Type B pancreatic cell (in vitro differentiated cells): ENCODE measurements at regions not wholly inside any gene's neighbourhood (a gene's known extent, or its start where the extent isn't known, plus 50 kb on each side); places are given as distances from the start of the nearest gene placed in this dataset.
"Not testable (repeated sequence)": the region's sequence is repeated elsewhere in the genome, so short reads cannot be mapped to it uniquely, and the experiment has no call there.

Experiments used
- DNase-seq: peaks from one replicate; pipeline ENCODE4 v3.0.0; 2021; ENCODE audit warnings: mixed read lengths; ENCODE audit not compliant: unreplicated experiment; ENCODE audit errors: extremely low spot score
- H3K27ac Mint-ChIP-seq: 2 replicates; pipeline ENCODE4 v1.8.0; 2021; ENCODE audit warnings: mild to moderate bottlenecking, mixed read lengths
- H3K27me3 Mint-ChIP-seq: 2 replicates; pipeline ENCODE4 v1.8.0; 2021; ENCODE audit warnings: mixed read lengths
- H3K36me3 Mint-ChIP-seq: 2 replicates; pipeline ENCODE4 v1.8.0; 2021; ENCODE audit warnings: mixed read lengths
- H3K4me1 Mint-ChIP-seq: one replicate; pipeline ENCODE4 v1.8.0; 2021; ENCODE audit warnings: mixed read lengths; ENCODE audit not compliant: unreplicated experiment
- H3K4me3 Mint-ChIP-seq: 2 replicates; pipeline ENCODE4 v1.8.0; 2021; ENCODE audit warnings: mild to moderate bottlenecking, mixed read lengths
- H3K9me3 Mint-ChIP-seq: 2 replicates; pipeline ENCODE4 v1.8.0; 2021; ENCODE audit warnings: mixed read lengths
- CTCF ChIP-seq: fragments of 200-600 bp; sonication (generic); conservative IDR thresholded peaks from 2 replicates; pipeline ENCODE4 v1.5.0; 2021; ENCODE audit warnings: antibody characterized with exemption, mild to moderate bottlenecking

DNA sequence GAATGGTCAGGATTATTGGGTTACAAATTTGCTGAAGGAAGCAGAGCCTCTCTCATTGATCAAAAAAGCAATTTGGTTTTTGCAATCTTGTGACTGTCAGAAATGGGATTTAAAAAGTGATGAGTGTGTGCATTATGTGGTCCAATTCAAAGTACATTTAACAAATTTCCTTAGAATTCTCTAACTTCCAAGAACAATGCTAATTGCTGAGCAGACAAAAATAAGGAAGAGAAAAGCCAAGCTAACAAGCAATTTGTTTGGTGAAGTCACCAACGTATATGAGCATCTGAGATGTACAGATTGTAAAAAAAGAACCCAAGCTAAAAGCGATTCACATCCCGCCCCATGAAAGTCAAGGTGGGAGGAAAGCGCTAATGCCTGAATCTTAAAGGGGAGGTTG, 1643.9 kb downstream of the CDH8 start:
- no peak overlapping the region for H3K27ac Mint-ChIP-seq
- no peak for DNase-seq
- H3K27me3 Mint-ChIP-seq = no peaks in the 10 kb centered on the region
- TF ChIP-seq CTCF = no peak
- no peak overlapping the region for H3K4me3 Mint-ChIP-seq
- H3K9me3 Mint-ChIP-seq = no peaks in the 10 kb centered on the region
- H3K4me1 Mint-ChIP-seq = no peaks in the 10 kb centered on the region
- no peaks in the 10 kb centered on the region for H3K36me3 Mint-ChIP-seq

DNA sequence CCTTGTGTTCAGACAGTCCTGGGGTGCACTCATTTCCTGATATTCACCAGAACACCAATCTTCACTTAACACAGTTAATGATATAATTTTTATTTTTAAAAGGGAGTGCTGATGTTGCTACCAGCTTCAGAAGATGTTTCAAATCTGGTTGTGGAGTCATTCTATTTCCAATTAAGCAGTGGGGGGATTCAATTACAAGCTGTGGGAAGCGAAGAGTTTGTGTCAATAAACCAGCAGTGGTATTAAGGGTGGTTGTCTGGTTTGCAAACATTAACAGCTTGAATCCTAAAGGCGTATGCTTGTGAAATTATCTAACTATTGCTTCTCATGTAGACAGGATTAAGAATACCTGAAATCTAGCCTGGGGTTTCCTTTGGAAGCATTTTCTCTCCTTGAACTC, 1637.5 kb upstream of the GOT2 start:
- Mint-ChIP-seq H3K36me3 (no peaks in the 10 kb centered on the region), H3K27ac (no peak overlapping the region), H3K9me3 (peaks cover 6% of the 10 kb centered on the region), H3K4me3 (no peak overlapping the region), H3K27me3 (peaks cover 6% of the 10 kb centered on the region), H3K4me1 (no peaks in the 10 kb centered on the region)
- DNase-seq = no peak
- TF ChIP-seq CTCF = no peak

GRCh38 chr16:60367739-60368138, 1633.6 kb upstream of the GOT2 start:
- no peak for TF ChIP-seq CTCF
- peaks cover 6% of the 10 kb centered on the region for H3K9me3 Mint-ChIP-seq
- H3K4me1 Mint-ChIP-seq = no peaks in the 10 kb centered on the region
- H3K36me3 Mint-ChIP-seq = no peaks in the 10 kb centered on the region
- no peak overlapping the region for H3K4me3 Mint-ChIP-seq
- H3K27me3 Mint-ChIP-seq = no peaks in the 10 kb centered on the region
- H3K27ac Mint-ChIP-seq = no peak overlapping the region
- no peak for DNase-seq

- no peak overlapping the region for H3K4me3 Mint-ChIP-seq
- no peak overlapping the region for H3K27ac Mint-ChIP-seq
- TF ChIP-seq CTCF = no peak
- DNase-seq = no peak
- no peaks in the 10 kb centered on the region for H3K27me3 Mint-ChIP-seq
- no peaks in the 10 kb centered on the region for H3K9me3 Mint-ChIP-seq
- H3K36me3 Mint-ChIP-seq = no peaks in the 10 kb centered on the region
- peaks cover 5% of the 10 kb centered on the region for H3K4me1 Mint-ChIP-seq
Observed at GRCh38 chr16:60363566-60363965, 1629.5 kb upstream of the GOT2 start.

DNA sequence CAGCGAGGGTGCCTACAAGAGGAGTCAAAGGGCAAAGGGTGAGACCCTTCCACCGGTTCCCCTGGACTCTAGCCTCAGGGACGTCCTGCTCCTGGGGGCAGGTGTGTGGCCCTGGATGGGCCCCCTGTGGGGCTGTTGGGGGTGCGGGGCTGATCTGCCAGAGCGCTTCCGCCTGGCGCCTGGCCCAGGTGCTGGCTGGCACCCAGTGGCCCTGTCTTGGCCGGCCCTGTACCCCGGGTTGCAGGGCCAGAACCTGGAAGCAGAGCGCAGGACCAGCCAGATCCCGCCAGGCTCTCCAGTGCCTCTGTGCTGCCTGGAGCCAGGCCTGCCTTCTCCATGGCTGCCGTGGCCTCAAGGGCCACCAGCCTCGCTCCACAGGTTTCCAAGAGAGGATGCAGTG, 1625.8 kb upstream of the GOT2 start:
- not testable (repeated sequence) for H3K4me1 Mint-ChIP-seq

DNA sequence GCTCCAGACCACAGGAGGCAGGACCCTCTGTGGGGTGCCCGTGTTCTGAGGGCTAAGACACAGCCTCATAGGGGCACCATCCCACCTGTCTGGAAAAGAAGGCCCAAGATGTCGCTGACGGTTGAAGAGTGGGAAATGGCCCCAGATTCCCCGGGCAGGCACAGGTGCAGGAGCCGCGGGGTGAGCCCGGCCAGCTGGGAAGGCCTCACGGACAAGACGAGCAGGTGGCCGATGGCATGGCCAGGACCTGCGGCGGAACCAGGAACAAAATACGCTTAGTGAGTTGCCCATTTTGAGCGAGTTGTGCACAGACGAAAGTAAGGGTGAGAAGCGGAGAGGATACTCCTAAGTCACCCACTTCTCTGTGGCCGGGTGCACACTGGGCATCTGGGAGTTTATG, 1625.3 kb upstream of the GOT2 start:
- DNase-seq, H3K9me3 Mint-ChIP-seq, H3K36me3 Mint-ChIP-seq, H3K4me3 Mint-ChIP-seq, H3K27me3 Mint-ChIP-seq, H3K4me1 Mint-ChIP-seq, H3K27ac Mint-ChIP-seq: not testable (repeated sequence)

More for the DNA sequence above, 1625.8 kb upstream of the GOT2 start:
- not testable (repeated sequence) for H3K9me3 Mint-ChIP-seq, H3K36me3 Mint-ChIP-seq, DNase-seq, H3K4me3 Mint-ChIP-seq, H3K27me3 Mint-ChIP-seq, H3K27ac Mint-ChIP-seq

DNA sequence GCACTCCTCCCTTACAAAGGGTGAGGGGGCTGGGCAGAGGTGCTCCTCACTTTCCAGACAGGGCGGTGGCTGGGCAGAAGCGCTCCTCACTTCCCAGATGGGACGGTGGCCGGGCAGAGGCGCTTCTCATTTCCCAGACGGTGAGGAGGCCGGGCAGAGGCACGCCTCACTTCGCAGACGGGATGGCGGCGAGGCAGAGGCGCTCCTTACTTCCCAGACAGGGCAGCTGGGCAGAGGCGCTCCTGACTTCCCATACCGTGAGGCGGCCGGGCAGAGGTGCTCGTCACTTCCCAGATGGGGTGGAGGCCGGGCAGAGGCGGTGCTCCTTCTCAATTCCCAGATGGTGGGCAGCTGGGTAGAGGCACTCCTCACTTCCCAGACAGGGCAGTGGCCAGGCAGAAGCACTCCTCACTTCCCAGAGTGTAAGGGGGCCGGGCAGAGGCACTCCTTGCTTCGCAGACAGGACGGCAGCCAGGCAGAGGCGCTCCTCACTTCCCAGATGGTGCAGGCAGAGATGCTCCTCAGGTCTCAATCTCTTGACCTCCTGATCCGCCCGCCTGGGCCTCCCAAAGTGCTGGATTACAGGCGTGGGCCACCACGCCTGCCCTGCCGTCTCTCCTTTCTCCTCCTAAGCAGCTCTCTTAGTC, 1623.9 kb upstream of the GOT2 start:
- DNase-seq, H3K27ac Mint-ChIP-seq, H3K4me1 Mint-ChIP-seq, H3K9me3 Mint-ChIP-seq, H3K36me3 Mint-ChIP-seq, H3K27me3 Mint-ChIP-seq, H3K4me3 Mint-ChIP-seq: not testable (repeated sequence)
